HEK293 (cell line): ENCODE measurements at regions not wholly inside any gene's neighbourhood (a gene's known extent, or its start where the extent isn't known, plus 50 kb on each side); places are given as distances from the start of the nearest gene placed in this dataset.

Source experiments
- CTCF ChIA-PET: fragments of 350-600 bp; formaldehyde crosslinking; extraction: SDS; loops from one replicate; lab custom pipeline; 2021; ENCODE audit warnings: antibody characterized with exemption; lab: Yijun Ruan, JAX
- POLR2A ChIA-PET: fragments of 300-600 bp; formaldehyde crosslinking; extraction: SDS; loops from one replicate; lab custom pipeline; 2020; ENCODE audit warnings: antibody characterized with exemption, inconsistent platforms; lab: Yijun Ruan, JAX
- H3K27ac ChIP-seq: fragments of 200-500 bp; sonication (Bioruptor generic); 2 replicates; pipeline ENCODE4 v1.5.1; 2014; ENCODE audit warnings: low read depth, low read length, control low read depth, inconsistent platforms; ENCODE audit errors: extremely low read depth
- H3K36me3 ChIP-seq, 2 experiments: fragments of 200-500 bp in 1 of 2; sonication (Bioruptor generic) in 1 of 2; 1 replicate in 1 of 2; 2 replicates in 1 of 2; pipeline ENCODE4 v1.5.1; 2014 to 2017; ENCODE audit warnings: inconsistent platforms in 2 of 2, low read length in 2 of 2; ENCODE audit not compliant: control insufficient read depth in 2 of 2, insufficient read depth in 1 of 2
- H3K4me1 ChIP-seq: fragments of 200-500 bp; sonication (Bioruptor generic); 2 replicates; pipeline ENCODE4 v1.5.1; 2014; ENCODE audit warnings: mild to moderate bottlenecking, low read length, inconsistent platforms; ENCODE audit not compliant: control insufficient read depth, insufficient read depth
- H3K4me3 ChIP-seq: 2 replicates; pipeline ENCODE4 v1.5.1; 2011; ENCODE audit warnings: low read depth, mild to moderate bottlenecking, control low read depth, low read length, moderate library complexity
- H3K9me3 ChIP-seq: fragments of 200-500 bp; sonication (Bioruptor generic); 2 replicates; pipeline ENCODE4 v1.5.1; 2014; ENCODE audit warnings: low read depth, low read length, inconsistent platforms; ENCODE audit not compliant: control insufficient read depth, insufficient read depth
- EGR2 ChIP-seq: fragments of 450-650 bp; formaldehyde crosslinking; IDR thresholded peaks from 2 replicates; pipeline ENCODE4 v1.5.1; 2016; ENCODE audit warnings: low read depth, missing biosample characterization, missing genetic modification characterization
- GFI1B ChIP-seq: fragments of 450-650 bp; formaldehyde crosslinking; IDR thresholded peaks from 2 replicates; pipeline ENCODE4 v1.5.1; 2016; ENCODE audit warnings: missing biosample characterization, missing genetic modification characterization
- ZBTB1 ChIP-seq: fragments of 450-650 bp; formaldehyde crosslinking; IDR thresholded peaks from 2 replicates; pipeline ENCODE4 v1.5.1; 2016; ENCODE audit warnings: missing biosample characterization, missing genetic modification characterization
- ZFHX2 ChIP-seq: fragments of 450-650 bp; formaldehyde crosslinking; conservative IDR thresholded peaks from 2 replicates; pipeline ENCODE4 v1.5.1; 2016; ENCODE audit warnings: missing biosample characterization, missing genetic modification characterization
- ZNF19 ChIP-seq: fragments of 450-650 bp; formaldehyde crosslinking; IDR thresholded peaks from 2 replicates; pipeline ENCODE4; 2016; ENCODE audit warnings: missing biosample characterization, missing genetic modification characterization, low read depth
- ZNF274 ChIP-seq, 2 experiments: fragments of 200-500 bp in 1 of 2; fragments of 450-650 bp in 1 of 2; sonication (Bioruptor generic) in 1 of 2; formaldehyde crosslinking in 1 of 2; IDR thresholded peaks; 2 replicates each; pipeline versions ENCODE4 v1.5.1 to v1.6.1; 2014 to 2016; ENCODE audit warnings: borderline replicate concordance in 1 of 2, inconsistent platforms in 1 of 2, low read length in 1 of 2, missing biosample characterization in 1 of 2, missing genetic modification characterization in 1 of 2
- ZNF37A ChIP-seq: fragments of 450-650 bp; IDR thresholded peaks from 2 replicates; pipeline ENCODE4 v1.5.1; 2018; ENCODE audit warnings: missing biosample characterization, missing genetic modification characterization
- ZNF48 ChIP-seq: fragments of 450-650 bp; formaldehyde crosslinking; IDR thresholded peaks from 2 replicates; pipeline ENCODE4 v1.5.1; 2016; ENCODE audit warnings: missing biosample characterization, missing genetic modification characterization
- TF ChIP-seq, protein P1 (sequence below): fragments of 450-650 bp; formaldehyde crosslinking; IDR thresholded peaks from 2 replicates; pipeline ENCODE4 v1.5.1; 2016; ENCODE audit warnings: missing biosample characterization, missing genetic modification characterization
- TF ChIP-seq, protein P2 (sequence below): fragments of 450-650 bp; formaldehyde crosslinking; IDR thresholded peaks from 2 replicates; pipeline ENCODE4 v1.5.1; 2016; ENCODE audit warnings: missing biosample characterization, missing genetic modification characterization
- TF ChIP-seq, protein P3 (sequence below): fragments of 450-650 bp; IDR thresholded peaks from 2 replicates; pipeline ENCODE4 v1.5.1; 2018; ENCODE audit warnings: missing biosample characterization, missing genetic modification characterization
- TF ChIP-seq, protein P4 (sequence below): fragments of 450-650 bp; formaldehyde crosslinking; IDR thresholded peaks from 2 replicates; pipeline ENCODE4 v1.5.1; 2017; ENCODE audit warnings: missing biosample characterization, missing genetic modification characterization
- TF ChIP-seq, protein P5 (sequence below): fragments of 450-650 bp; formaldehyde crosslinking; IDR thresholded peaks from 2 replicates; pipeline ENCODE4 v1.5.1; 2016; ENCODE audit warnings: missing biosample characterization, missing genetic modification characterization

GRCh38 chr16:86118467-86119307 lies 219.7 kb downstream of the IRF8 start (continued):
- TF ChIP-seq, protein P1, sequence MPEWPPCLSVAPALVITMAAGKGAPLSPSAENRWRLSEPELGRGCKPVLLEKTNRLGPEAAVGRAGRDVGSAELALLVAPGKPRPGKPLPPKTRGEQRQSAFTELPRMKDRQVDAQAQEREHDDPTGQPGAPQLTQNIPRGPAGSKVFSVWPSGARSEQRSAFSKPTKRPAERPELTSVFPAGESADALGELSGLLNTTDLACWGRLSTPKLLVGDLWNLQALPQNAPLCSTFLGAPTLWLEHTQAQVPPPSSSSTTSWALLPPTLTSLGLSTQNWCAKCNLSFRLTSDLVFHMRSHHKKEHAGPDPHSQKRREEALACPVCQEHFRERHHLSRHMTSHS (tag by site-specific recombination) = no peak
- TF ChIP-seq ZNF48 (tag by site-specific recombination) (no peak), ZNF19 (tag by site-specific recombination) (no peak)

DNA sequence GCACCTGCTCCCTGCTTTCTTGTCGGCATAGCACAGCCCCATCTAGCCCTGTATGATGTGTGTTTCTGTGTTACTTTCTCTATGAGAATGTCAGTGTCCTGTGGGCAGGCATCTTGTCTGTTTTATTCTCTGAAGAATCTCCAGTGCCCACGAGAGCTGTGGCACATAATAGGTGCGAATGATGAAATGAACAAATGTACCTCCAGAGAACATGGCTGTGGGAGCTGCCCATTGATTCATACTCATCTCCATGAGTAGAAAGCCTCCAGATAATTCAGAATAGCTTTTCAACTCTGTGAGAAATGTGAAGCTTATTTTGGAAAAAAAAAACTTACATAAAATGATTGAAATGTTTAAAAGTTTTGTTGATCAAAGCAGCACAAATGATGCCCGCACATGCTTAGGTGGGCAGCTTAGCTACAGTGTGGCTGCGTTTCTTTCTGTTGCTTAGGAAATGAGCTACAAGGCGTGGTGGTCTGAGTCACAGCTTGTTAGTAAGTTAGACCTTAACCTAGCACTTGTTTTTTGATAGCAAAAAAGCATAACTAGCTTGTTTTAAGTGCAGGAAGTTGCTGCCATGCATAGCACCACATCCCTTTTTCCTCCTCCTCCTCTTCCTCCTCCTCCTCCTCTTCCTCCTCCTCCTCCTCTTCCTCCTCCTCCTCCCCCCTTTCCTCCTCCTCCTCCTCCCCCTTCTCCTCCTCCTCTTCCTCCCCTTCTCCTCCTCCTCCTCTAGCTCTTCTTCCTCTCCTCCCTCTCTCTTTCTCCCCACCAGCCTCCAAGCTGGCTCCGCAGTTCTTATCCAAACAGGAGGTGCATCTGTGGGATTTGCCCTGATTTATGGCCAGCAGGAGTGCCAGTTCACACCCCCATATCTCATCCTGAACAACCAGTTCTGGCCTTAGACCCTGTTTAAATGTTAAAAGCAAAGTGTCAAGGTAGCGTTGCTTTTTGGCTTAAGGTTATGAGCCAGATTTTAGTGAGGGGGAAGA lies 221.5 kb downstream of the IRF8 start:
- CTCF ChIA-PET = interaction anchor here (0.5 to 1.6 kb wide), 4 partner anchors 32 to 397 kb away, joined by 3 to 5 read pairs (median 3); no protein-coding TSS in a partner anchor

More for the DNA sequence above, 221.5 kb downstream of the IRF8 start:
- Histone ChIP-seq H3K36me3 (no peaks in the 10 kb centered on the region), H3K4me1 (no peaks in the 10 kb centered on the region), H3K9me3 (no peaks in the 10 kb centered on the region), H3K4me3 (no peak overlapping the region), H3K27ac (no peak overlapping the region)
- POLR2A ChIA-PET = no interaction called here
- no peak for TF ChIP-seq ZNF274 (IDR thresholded peaks at IDR 0.05; ENCODE audit: low read length)
- TF ChIP-seq ZNF274 (tag by site-specific recombination; IDR thresholded peaks at IDR 0.05; ENCODE audit: borderline replicate concordance) = no peak
- TF ChIP-seq ZFHX2 = peak; percentile 29
- no peak for TF ChIP-seq ZBTB1 (tag by site-specific recombination)
- TF ChIP-seq ZNF37A (tag by site-specific recombination) = no peak
- TF ChIP-seq, protein P2, sequence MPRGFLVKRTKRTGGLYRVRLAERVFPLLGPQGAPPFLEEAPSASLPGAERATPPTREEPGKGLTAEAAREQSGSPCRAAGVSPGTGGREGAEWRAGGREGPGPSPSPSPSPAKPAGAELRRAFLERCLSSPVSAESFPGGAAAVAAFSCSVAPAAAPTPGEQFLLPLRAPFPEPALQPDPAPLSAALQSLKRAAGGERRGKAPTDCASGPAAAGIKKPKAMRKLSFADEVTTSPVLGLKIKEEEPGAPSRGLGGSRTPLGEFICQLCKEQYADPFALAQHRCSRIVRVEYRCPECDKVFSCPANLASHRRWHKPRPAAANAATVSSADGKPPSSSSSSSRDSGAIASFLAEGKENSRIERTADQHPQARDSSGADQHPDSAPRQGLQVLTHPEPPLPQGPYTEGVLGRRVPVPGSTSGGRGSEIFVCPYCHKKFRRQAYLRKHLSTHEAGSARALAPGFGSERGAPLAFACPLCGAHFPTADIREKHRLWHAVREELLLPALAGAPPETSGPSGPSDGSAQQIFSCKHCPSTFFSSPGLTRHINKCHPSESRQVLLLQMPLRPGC (tag by site-specific recombination) = no peak
- TF ChIP-seq, protein P3, sequence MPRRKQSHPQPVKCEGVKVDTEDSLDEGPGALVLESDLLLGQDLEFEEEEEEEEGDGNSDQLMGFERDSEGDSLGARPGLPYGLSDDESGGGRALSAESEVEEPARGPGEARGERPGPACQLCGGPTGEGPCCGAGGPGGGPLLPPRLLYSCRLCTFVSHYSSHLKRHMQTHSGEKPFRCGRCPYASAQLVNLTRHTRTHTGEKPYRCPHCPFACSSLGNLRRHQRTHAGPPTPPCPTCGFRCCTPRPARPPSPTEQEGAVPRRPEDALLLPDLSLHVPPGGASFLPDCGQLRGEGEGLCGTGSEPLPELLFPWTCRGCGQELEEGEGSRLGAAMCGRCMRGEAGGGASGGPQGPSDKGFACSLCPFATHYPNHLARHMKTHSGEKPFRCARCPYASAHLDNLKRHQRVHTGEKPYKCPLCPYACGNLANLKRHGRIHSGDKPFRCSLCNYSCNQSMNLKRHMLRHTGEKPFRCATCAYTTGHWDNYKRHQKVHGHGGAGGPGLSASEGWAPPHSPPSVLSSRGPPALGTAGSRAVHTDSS (tag by site-specific recombination) = peak; percentile 77
- TF ChIP-seq GFI1B = no peak
- TF ChIP-seq, protein P4, sequence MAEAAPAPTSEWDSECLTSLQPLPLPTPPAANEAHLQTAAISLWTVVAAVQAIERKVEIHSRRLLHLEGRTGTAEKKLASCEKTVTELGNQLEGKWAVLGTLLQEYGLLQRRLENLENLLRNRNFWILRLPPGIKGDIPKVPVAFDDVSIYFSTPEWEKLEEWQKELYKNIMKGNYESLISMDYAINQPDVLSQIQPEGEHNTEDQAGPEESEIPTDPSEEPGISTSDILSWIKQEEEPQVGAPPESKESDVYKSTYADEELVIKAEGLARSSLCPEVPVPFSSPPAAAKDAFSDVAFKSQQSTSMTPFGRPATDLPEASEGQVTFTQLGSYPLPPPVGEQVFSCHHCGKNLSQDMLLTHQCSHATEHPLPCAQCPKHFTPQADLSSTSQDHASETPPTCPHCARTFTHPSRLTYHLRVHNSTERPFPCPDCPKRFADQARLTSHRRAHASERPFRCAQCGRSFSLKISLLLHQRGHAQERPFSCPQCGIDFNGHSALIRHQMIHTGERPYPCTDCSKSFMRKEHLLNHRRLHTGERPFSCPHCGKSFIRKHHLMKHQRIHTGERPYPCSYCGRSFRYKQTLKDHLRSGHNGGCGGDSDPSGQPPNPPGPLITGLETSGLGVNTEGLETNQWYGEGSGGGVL (tag by site-specific recombination) = peak; percentile 16; the same call in 1 of the 2 replicates
- TF ChIP-seq, protein P5, sequence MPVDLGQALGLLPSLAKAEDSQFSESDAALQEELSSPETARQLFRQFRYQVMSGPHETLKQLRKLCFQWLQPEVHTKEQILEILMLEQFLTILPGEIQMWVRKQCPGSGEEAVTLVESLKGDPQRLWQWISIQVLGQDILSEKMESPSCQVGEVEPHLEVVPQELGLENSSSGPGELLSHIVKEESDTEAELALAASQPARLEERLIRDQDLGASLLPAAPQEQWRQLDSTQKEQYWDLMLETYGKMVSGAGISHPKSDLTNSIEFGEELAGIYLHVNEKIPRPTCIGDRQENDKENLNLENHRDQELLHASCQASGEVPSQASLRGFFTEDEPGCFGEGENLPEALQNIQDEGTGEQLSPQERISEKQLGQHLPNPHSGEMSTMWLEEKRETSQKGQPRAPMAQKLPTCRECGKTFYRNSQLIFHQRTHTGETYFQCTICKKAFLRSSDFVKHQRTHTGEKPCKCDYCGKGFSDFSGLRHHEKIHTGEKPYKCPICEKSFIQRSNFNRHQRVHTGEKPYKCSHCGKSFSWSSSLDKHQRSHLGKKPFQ (tag by site-specific recombination) = peak; percentile 58
- peak; percentile 87 for TF ChIP-seq EGR2 (tag by site-specific recombination)
